Small intestine (tissue), 7 donors: ENCODE measurements at regions not wholly inside any gene's neighbourhood (a gene's known extent, or its start where the extent isn't known, plus 50 kb on each side); places are given as distances from the start of the nearest gene placed in this dataset.

ENCODE experiments used
- DNase-seq, 2 donors: peaks; one replicate each; pipeline versions ENCODE4 v3.0.0 to v3.0.0-alpha.2; 2013
- FAIRE-seq: peaks from 2 replicates; lab custom pipeline; 2012; peaks lifted over from hg19 to GRCh38; lab: Jason Lieb, UNC
- H3K27ac ChIP-seq, 3 donors: one replicate each; pipeline ENCODE4 v1.5.1; 2013; ENCODE audit warnings: low read length in 2 of 3, mild to moderate bottlenecking in 2 of 3, control low read depth in 1 of 3, inconsistent platforms in 1 of 3, low read depth in 1 of 3, moderate library complexity in 1 of 3
- H3K27me3 ChIP-seq, 3 donors: one replicate each; pipeline ENCODE4 v1.6.1; 2013; ENCODE audit warnings: low read length in 3 of 3, inconsistent platforms in 1 of 3; ENCODE audit not compliant: control insufficient read depth in 3 of 3, insufficient read depth in 3 of 3
- H3K36me3 ChIP-seq, 3 donors: one replicate each; pipeline ENCODE4 v1.6.1; 2013; ENCODE audit warnings: low read length in 3 of 3, inconsistent platforms in 1 of 3, low read depth in 1 of 3, mild to moderate bottlenecking in 1 of 3, moderate library complexity in 1 of 3; ENCODE audit not compliant: control insufficient read depth in 3 of 3, insufficient read depth in 2 of 3
- H3K4me1 ChIP-seq, 3 donors: one replicate each; pipeline ENCODE4 v1.6.1; 2013; ENCODE audit warnings: low read length in 2 of 3, inconsistent platforms in 1 of 3, low read depth in 1 of 3, mild to moderate bottlenecking in 1 of 3, moderate library complexity in 1 of 3; ENCODE audit not compliant: control insufficient read depth in 3 of 3, insufficient read depth in 2 of 3
- H3K4me3 ChIP-seq, 3 donors: one replicate each; pipeline ENCODE4 v1.5.1; 2013; ENCODE audit warnings: low read length in 3 of 3, control low read depth in 1 of 3, inconsistent platforms in 1 of 3, low read depth in 1 of 3, mild to moderate bottlenecking in 1 of 3, moderate library complexity in 1 of 3
- H3K9me3 ChIP-seq, 2 donors: one replicate each; pipeline ENCODE4 v1.6.1; 2013; ENCODE audit warnings: low read depth in 1 of 2, low read length in 1 of 2; ENCODE audit not compliant: control insufficient read depth in 2 of 2, insufficient read depth in 1 of 2
- WGBS, 3 donors: extraction: QIAGEN DNeasy Blood & Tissue Kit; methylation state at CpG; one replicate each; pipeline ENCODE4 v1.1.7; 2013; 5-methylcytosine and 5-hydroxymethylcytosine counted together
- donor health status: healthy with polysubstance abuse.
- donor health status: control.
- donor health status: control.
- donor health status: Bipolar disorder and iron deficiency.
- donor health status: healthy.

DNA sequence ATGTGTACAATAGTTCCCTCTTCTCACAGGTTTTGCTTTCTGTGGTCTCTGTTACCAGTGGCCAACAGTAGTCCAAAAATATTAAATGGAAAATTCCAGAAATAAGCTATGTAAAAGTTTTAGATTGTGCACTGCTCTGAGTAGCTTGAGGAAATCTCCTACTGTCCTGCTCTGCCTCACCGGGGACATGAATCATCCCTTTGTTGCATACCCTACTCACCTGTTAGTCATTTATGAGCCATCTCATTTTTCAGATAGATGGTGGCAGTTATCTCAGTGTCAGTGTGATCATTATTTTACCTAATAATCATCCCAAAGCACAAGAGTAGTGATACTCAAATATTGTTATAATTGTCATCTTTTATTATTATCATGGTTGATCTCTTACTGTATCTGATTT lies 688.1 kb downstream of the PLA2G4A start:
- 58 to 78% (median 63%) methylated on average over 1 of the region's 1 CpG for WGBS, 3 donors
- Histone ChIP-seq H3K4me3 (no peak overlapping the region), H3K27ac (no peak overlapping the region), H3K4me1 (no peaks in the 10 kb centered on the region), H3K27me3 (no peaks in the 10 kb centered on the region), H3K9me3 (no peaks in the 10 kb centered on the region), H3K36me3 (no peaks in the 10 kb centered on the region)
- DNase-seq (no peak), FAIRE-seq (no peak)

DNA sequence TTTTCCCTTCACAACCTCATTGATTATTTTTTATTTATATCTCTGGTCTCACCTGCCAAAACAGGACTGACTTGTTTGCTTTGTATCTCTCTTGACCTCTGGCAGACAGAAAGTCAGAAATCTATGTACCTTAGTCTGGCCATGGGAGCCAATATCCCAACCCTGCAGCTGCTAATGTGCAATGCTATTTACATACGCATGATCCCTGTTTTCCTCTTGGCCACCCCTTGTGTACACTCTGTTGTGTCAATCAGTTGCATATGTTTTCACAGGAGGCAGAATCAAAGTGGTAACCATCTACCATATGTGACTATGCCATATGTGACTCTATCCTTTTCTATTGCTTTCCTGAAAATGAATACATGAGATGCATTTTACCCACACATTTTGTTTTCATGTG lies 688.8 kb downstream of the PLA2G4A start:
- Histone ChIP-seq H3K4me1 (no peaks in the 10 kb centered on the region), H3K27ac (no peak overlapping the region), H3K27me3 (no peaks in the 10 kb centered on the region), H3K36me3 (no peaks in the 10 kb centered on the region), H3K4me3 (no peak overlapping the region), H3K9me3 (no peaks in the 10 kb centered on the region)
- 45 to 74% (median 70%) methylated on average over 1 of the region's 1 CpG for WGBS, 3 donors
- FAIRE-seq (no peak), DNase-seq (no peak)

GRCh38 chr1:187527346-187527745 lies 698.6 kb downstream of the PLA2G4A start:
- DNase-seq (no peak), FAIRE-seq (no peak)
- Histone ChIP-seq H3K27me3 (no peaks in the 10 kb centered on the region), H3K36me3 (no peaks in the 10 kb centered on the region), H3K4me1 (no peaks in the 10 kb centered on the region), H3K4me3 (no peak overlapping the region), H3K9me3 (no peaks in the 10 kb centered on the region), H3K27ac (no peak overlapping the region)
- 68 to 73% (median 69%) methylated on average over 3 of the region's 3 CpGs for WGBS, 3 donors

- no peaks in the 10 kb centered on the region for H3K4me1 ChIP-seq
- H3K4me3 ChIP-seq = no peak overlapping the region
- 59 to 69% (median 66%) methylated on average over 4 of the region's 4 CpGs for WGBS, 3 donors
- H3K27me3 ChIP-seq = no peaks in the 10 kb centered on the region
- no peak for DNase-seq
- H3K36me3 ChIP-seq = no peaks in the 10 kb centered on the region
- no peak for FAIRE-seq
- no peak overlapping the region for H3K27ac ChIP-seq
- H3K9me3 ChIP-seq = no peaks in the 10 kb centered on the region
Observed at GRCh38 chr1:187537936-187538335, 709.2 kb downstream of the PLA2G4A start.

- no peak for FAIRE-seq
Observed at GRCh38 chr1:187549540-187549939, 720.8 kb downstream of the PLA2G4A start.

DNA sequence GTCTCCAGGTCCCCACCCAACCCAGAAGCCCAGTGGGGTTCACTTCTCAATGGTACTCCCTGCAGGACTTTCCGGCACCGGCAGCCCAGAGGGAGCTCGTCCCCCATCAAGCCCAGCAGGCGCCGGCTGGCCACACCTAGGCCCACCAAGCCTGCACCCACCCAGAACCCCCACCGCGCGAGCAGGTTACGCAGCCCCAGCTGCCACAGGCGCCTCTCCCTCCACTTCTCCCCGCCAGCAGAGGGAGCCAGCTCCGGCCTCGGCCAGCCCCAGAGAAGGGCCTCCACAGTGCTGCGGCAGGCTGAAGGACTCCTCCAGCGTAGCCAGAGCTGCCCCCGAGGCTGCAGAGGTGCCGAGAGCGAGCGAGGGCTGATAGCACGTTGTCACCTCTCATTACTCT lies 722.3 kb downstream of the PLA2G4A start:
- H3K27me3 ChIP-seq = no peaks in the 10 kb centered on the region
- no peak overlapping the region for H3K4me3 ChIP-seq
- no peak overlapping the region for H3K27ac ChIP-seq
- H3K36me3 ChIP-seq = no peaks in the 10 kb centered on the region
- peaks cover 0 to 8% of the 10 kb centered on the region in 2 donors for H3K9me3 ChIP-seq
- 91 to 94% (median 92%) methylated on average over 20 of the region's 20 CpGs for WGBS, 3 donors
- FAIRE-seq (no peak), DNase-seq (no peak)
- H3K4me1 ChIP-seq = no peaks in the 10 kb centered on the region

More at GRCh38 chr1:187549540-187549939, 720.8 kb downstream of the PLA2G4A start:
- no peak overlapping the region for H3K4me3 ChIP-seq
- H3K9me3 ChIP-seq = peaks cover 0 to 8% of the 10 kb centered on the region in 2 donors
- no peaks in the 10 kb centered on the region for H3K36me3 ChIP-seq
- no peak for DNase-seq
- no peak overlapping the region for H3K27ac ChIP-seq
- 85 to 86% (median 86%) methylated on average over 3 of the region's 3 CpGs for WGBS, 3 donors
- H3K27me3 ChIP-seq = no peaks in the 10 kb centered on the region
- no peaks in the 10 kb centered on the region for H3K4me1 ChIP-seq

- H3K4me1 ChIP-seq = no peaks in the 10 kb centered on the region
Observed at GRCh38 chr1:187563191-187563590, 734.4 kb downstream of the PLA2G4A start.

GRCh38 chr1:187566354-187566753 lies 737.6 kb downstream of the PLA2G4A start:
- FAIRE-seq = no peak
- no peaks in the 10 kb centered on the region for H3K27me3 ChIP-seq
- peaks cover 0 to 5% of the 10 kb centered on the region in 2 donors for H3K9me3 ChIP-seq
- no peak overlapping the region for H3K4me3 ChIP-seq
- H3K27ac ChIP-seq = no peak overlapping the region
- H3K36me3 ChIP-seq = no peaks in the 10 kb centered on the region
- H3K4me1 ChIP-seq = no peaks in the 10 kb centered on the region
- DNase-seq = no peak
- 66 to 86% (median 78%) methylated on average over 1 of the region's 1 CpG for WGBS, 3 donors

More at GRCh38 chr1:187563191-187563590, 734.4 kb downstream of the PLA2G4A start:
- WGBS, 3 donors = 60 to 82% (median 63%) methylated on average over 3 of the region's 3 CpGs
- no peaks in the 10 kb centered on the region for H3K36me3 ChIP-seq
- DNase-seq = no peak
- H3K9me3 ChIP-seq = peaks cover 0 to 9% of the 10 kb centered on the region in 2 donors
- H3K27ac ChIP-seq = no peak overlapping the region
- no peak for FAIRE-seq
- H3K27me3 ChIP-seq = no peaks in the 10 kb centered on the region
- H3K4me3 ChIP-seq = no peak overlapping the region

DNA sequence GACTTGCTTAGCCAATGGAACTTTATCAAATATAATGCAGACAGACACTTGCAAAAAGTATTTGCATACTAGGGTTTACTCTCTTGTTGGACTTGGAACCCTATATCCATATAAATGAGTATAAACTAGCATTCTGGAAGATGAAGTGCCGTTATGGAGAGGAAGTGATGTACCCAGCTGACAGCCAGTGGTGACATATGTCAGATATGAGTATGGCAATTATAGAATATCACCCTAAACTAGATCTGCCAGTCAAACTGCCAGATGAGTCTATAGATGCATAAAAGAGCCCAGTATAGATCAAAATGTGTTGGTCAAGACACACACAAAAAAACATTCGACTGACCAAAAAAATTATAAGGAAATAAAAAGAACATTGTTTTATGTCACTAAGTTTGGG lies 739.3 kb downstream of the PLA2G4A start:
- H3K9me3 ChIP-seq = peaks cover 0 to 3% of the 10 kb centered on the region in 2 donors
- no peak overlapping the region for H3K27ac ChIP-seq
- DNase-seq (no peak), FAIRE-seq (no peak)
- H3K27me3 ChIP-seq = no peaks in the 10 kb centered on the region
- 49 to 73% (median 53%) methylated on average over 2 of the region's 2 CpGs for WGBS, 3 donors
- H3K4me3 ChIP-seq = no peak overlapping the region
- H3K36me3 ChIP-seq = no peaks in the 10 kb centered on the region
- no peaks in the 10 kb centered on the region for H3K4me1 ChIP-seq
